HG02981 (cell line): ENCODE measurements at regions not wholly inside any gene's neighbourhood (a gene's known extent, or its start where the extent isn't known, plus 50 kb on each side); places are given as distances from the start of the nearest gene placed in this dataset.

Experiments used
- ATAC-seq: cut with Tn5 transposase; IDR thresholded peaks from one replicate; pipeline ENCODE4 v1.9.1; 2021; ENCODE audit warnings: mild to moderate bottlenecking, moderate library complexity; ENCODE audit not compliant: unreplicated experiment

- ATAC-seq: no peak
Measured at GRCh38 chr2:14297340-14297739, 335.2 kb upstream of the LRATD1 start.

GRCh38 chr2:14297906-14298305 lies 334.6 kb upstream of the LRATD1 start:
- no peak for ATAC-seq

GRCh38 chr2:14301331-14301730 lies 331.2 kb upstream of the LRATD1 start:
- no peak for ATAC-seq

- peak; percentile 86 for ATAC-seq
Measured at GRCh38 chr2:14303366-14304115, 329.0 kb upstream of the LRATD1 start.

- no peak for ATAC-seq
Measured at GRCh38 chr2:14304326-14304725, 328.2 kb upstream of the LRATD1 start.

GRCh38 chr2:14306268-14306861 lies 326.2 kb upstream of the LRATD1 start:
- peak; percentile 64 for ATAC-seq

GRCh38 chr2:14313341-14313740 lies 319.2 kb upstream of the LRATD1 start:
- ATAC-seq: no peak

GRCh38 chr2:14316594-14316993 lies 315.9 kb upstream of the LRATD1 start:
- no peak for ATAC-seq

GRCh38 chr2:14321357-14321756 lies 311.2 kb upstream of the LRATD1 start:
- ATAC-seq: no peak

- ATAC-seq: no peak
Measured at GRCh38 chr2:14322306-14322705, 310.2 kb upstream of the LRATD1 start.

GRCh38 chr2:14324308-14324707 lies 308.2 kb upstream of the LRATD1 start:
- no peak for ATAC-seq

- ATAC-seq: no peak
Measured at GRCh38 chr2:14330884-14331283, 301.6 kb upstream of the LRATD1 start.

GRCh38 chr2:14336759-14337382 lies 295.6 kb upstream of the LRATD1 start:
- ATAC-seq: no peak

- no peak for ATAC-seq
Measured at GRCh38 chr2:14340703-14341102, 291.8 kb upstream of the LRATD1 start.

GRCh38 chr2:14342313-14342712 lies 290.2 kb upstream of the LRATD1 start:
- ATAC-seq: no peak

- ATAC-seq: no peak
Measured at GRCh38 chr2:14344355-14344754, 288.2 kb upstream of the LRATD1 start.

- ATAC-seq: no peak
Measured at GRCh38 chr2:14348247-14348646, 284.3 kb upstream of the LRATD1 start.

GRCh38 chr2:14350856-14351255 lies 281.7 kb upstream of the LRATD1 start:
- ATAC-seq: no peak

- ATAC-seq: peak; percentile 43
Measured at GRCh38 chr2:14352067-14352466, 280.4 kb upstream of the LRATD1 start.

- no peak for ATAC-seq
Measured at GRCh38 chr2:14354231-14354630, 278.3 kb upstream of the LRATD1 start.

- no peak for ATAC-seq
Measured at GRCh38 chr2:14355102-14355501, 277.4 kb upstream of the LRATD1 start.

GRCh38 chr2:14358339-14358738 lies 274.2 kb upstream of the LRATD1 start:
- no peak for ATAC-seq
